ENCODE measurements at regions not wholly inside any gene's neighbourhood (a gene's known extent, or its start where the extent isn't known, plus 50 kb on each side); places are given as distances from the start of the nearest gene placed in this dataset.

DNA sequence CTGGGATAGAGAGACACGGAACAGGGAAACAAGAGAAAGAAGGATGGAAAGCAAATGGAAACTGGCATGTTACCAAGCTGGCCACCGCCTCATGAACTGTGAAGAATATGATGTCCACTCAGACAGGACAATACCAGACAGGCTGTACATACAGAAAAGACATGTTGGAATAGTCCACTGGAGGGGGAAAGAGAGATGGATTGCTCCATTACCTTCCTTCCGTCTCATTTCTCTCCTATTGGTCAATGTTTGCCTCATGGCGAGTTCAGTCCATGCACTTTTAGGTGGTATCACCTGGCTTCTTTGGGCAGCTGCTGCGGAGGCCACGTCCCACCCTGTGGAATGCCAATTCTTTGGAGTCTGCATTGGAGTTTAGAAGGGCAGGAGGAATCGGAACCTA, 166.4 kb downstream of the AEBP2 start (continued):
- TF ChIP-seq REST (IDR thresholded peaks at IDR 0.05), result no peak
- no peak for TF ChIP-seq FOXA2 (IDR thresholded peaks at IDR 0.05)
- TF ChIP-seq GABPA (IDR thresholded peaks at IDR 0.05 in 1 of 2, conservative IDR thresholded peaks at IDR 0.05 in 1 of 2), result no peak
- TF ChIP-seq EGR1 (IDR thresholded peaks at IDR 0.05; ENCODE audit: low read depth in 2 of 2), result no peak

DNA sequence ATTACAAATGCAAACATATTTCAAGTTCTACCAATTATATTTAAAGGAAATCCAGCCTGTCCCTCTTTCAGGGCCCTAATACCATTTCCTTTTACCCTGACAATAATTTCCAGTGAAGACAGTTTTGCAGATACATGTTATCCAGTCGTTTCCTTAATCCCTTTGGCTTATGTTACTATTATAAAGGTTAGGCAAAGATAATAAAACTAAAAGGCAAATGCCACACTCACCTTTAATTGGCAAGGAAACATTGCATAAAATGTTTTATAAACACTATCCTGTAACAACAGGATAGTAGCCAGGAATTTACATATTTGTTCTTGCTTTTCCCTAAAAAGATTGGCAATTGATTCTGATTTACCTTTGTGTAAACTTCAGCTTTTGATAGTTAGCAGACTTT, 168.7 kb downstream of the AEBP2 start:
- Histone ChIP-seq H3K4me3 (ENCODE audit: low read depth in 1 of 3, low read length in 3 of 3) (no peak overlapping the region), H3K9ac (ENCODE audit: low read depth in 1 of 2, low read length in 2 of 2) (no peak overlapping the region), H3K27me3 (ENCODE audit: control insufficient read depth in 4 of 4, insufficient read depth in 4 of 4, low read length in 3 of 4) (no peaks in the 10 kb centered on the region), H3K36me3 (ENCODE audit: control insufficient read depth in 4 of 4, insufficient read depth in 3 of 4, low read depth in 1 of 4, low read length in 3 of 4) (peaks cover 0 to 2% (median 0%) of the 10 kb centered on the region in 4 donors), H3K27ac (ENCODE audit: low read depth in 1 of 2, low read length in 2 of 2) (no peak overlapping the region), H3K4me1 (ENCODE audit: control insufficient read depth in 4 of 4, insufficient read depth in 4 of 4, low read length in 3 of 4) (no peaks in the 10 kb centered on the region), H3K9me3 (ENCODE audit: control insufficient read depth in 4 of 4, low read length in 3 of 4) (peaks cover 0 to 4% (median 0%) of the 10 kb centered on the region in 4 donors)
- TF ChIP-seq YY1 (IDR thresholded peaks at IDR 0.05), result no peak
- TF ChIP-seq NR2F2 (IDR thresholded peaks at IDR 0.05), result no peak
- no peak for TF ChIP-seq HNF4G (IDR thresholded peaks at IDR 0.05)
- no peak for TF ChIP-seq REST (IDR thresholded peaks at IDR 0.05)
- TF ChIP-seq, protein P1, sequence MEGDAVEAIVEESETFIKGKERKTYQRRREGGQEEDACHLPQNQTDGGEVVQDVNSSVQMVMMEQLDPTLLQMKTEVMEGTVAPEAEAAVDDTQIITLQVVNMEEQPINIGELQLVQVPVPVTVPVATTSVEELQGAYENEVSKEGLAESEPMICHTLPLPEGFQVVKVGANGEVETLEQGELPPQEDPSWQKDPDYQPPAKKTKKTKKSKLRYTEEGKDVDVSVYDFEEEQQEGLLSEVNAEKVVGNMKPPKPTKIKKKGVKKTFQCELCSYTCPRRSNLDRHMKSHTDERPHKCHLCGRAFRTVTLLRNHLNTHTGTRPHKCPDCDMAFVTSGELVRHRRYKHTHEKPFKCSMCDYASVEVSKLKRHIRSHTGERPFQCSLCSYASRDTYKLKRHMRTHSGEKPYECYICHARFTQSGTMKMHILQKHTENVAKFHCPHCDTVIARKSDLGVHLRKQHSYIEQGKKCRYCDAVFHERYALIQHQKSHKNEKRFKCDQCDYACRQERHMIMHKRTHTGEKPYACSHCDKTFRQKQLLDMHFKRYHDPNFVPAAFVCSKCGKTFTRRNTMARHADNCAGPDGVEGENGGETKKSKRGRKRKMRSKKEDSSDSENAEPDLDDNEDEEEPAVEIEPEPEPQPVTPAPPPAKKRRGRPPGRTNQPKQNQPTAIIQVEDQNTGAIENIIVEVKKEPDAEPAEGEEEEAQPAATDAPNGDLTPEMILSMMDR (IDR thresholded peaks at IDR 0.05; ENCODE audit: low read depth, low read length, missing input control), result no peak
- no peak for TF ChIP-seq SP1 (IDR thresholded peaks at IDR 0.05)
- TF ChIP-seq FOXA1 (IDR thresholded peaks at IDR 0.05), result no peak
- TF ChIP-seq, protein P2, sequence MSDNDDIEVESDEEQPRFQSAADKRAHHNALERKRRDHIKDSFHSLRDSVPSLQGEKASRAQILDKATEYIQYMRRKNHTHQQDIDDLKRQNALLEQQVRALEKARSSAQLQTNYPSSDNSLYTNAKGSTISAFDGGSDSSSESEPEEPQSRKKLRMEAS (IDR thresholded peaks at IDR 0.05), result no peak
- TF ChIP-seq, protein P3, sequence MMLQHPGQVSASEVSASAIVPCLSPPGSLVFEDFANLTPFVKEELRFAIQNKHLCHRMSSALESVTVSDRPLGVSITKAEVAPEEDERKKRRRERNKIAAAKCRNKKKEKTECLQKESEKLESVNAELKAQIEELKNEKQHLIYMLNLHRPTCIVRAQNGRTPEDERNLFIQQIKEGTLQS (IDR thresholded peaks at IDR 0.05), result no peak
- TF ChIP-seq, protein P4, sequence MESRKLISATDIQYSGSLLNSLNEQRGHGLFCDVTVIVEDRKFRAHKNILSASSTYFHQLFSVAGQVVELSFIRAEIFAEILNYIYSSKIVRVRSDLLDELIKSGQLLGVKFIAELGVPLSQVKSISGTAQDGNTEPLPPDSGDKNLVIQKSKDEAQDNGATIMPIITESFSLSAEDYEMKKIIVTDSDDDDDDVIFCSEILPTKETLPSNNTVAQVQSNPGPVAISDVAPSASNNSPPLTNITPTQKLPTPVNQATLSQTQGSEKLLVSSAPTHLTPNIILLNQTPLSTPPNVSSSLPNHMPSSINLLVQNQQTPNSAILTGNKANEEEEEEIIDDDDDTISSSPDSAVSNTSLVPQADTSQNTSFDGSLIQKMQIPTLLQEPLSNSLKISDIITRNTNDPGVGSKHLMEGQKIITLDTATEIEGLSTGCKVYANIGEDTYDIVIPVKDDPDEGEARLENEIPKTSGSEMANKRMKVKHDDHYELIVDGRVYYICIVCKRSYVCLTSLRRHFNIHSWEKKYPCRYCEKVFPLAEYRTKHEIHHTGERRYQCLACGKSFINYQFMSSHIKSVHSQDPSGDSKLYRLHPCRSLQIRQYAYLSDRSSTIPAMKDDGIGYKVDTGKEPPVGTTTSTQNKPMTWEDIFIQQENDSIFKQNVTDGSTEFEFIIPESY (IDR thresholded peaks at IDR 0.05), result no peak
- no peak for TF ChIP-seq GABPA (IDR thresholded peaks at IDR 0.05 in 1 of 2, conservative IDR thresholded peaks at IDR 0.05 in 1 of 2)
- TF ChIP-seq RXRA (IDR thresholded peaks at IDR 0.05), result no peak
- TF ChIP-seq RAD21 (IDR thresholded peaks at IDR 0.05), result no peak
- no peak for TF ChIP-seq JUND (IDR thresholded peaks at IDR 0.05)
- TF ChIP-seq EGR1 (IDR thresholded peaks at IDR 0.05; ENCODE audit: low read depth in 2 of 2), result no peak
- TF ChIP-seq FOXA2 (IDR thresholded peaks at IDR 0.05), result no peak
- TF ChIP-seq HNF4A (conservative IDR thresholded peaks at IDR 0.05), result no peak
- WGBS, result 63% methylated on average over 1 of the region's 1 CpG
- no peak for DNase-seq (ENCODE audit: low spot score)
